ENCODE measurements at regions not wholly inside any gene's neighbourhood (a gene's known extent, or its start where the extent isn't known, plus 50 kb on each side); places are given as distances from the start of the nearest gene placed in this dataset.

DNA sequence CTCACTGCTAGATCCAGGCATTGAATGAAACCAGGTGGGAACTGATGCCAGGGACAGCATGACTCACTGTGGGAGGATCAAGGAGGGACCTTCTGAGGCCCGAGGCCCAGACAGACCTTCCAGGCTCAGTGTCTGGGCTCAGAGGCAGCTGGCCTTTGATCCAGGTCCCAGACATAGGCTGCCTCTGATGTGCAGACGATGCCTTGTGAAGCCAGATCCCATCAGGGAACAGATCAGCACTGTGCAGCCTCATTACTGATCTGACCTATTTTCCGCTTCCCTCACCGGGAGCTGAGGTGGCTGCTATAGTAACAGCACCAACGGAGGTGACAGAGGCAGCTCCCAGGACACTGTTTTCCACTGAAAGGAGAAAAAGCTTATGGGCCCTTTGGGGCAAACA lies 399.5 kb downstream of the MATN1 start:
- Histone ChIP-seq H3K4me3 (no peak overlapping the region), H3K9me3 (no peaks in the 10 kb centered on the region), H3K4me1 (ENCODE audit: low read depth) (no peaks in the 10 kb centered on the region), H3K36me3 (ENCODE audit: low read depth) (no peaks in the 10 kb centered on the region)
- intact Hi-C loops (cut with DNase I, micrococcal nuclease) = no loop called here
- ATAC-seq (no peak), DNase-seq (no peak)
- TF ChIP-seq CTCF (IDR thresholded peaks at IDR 0.05) = no peak

DNA sequence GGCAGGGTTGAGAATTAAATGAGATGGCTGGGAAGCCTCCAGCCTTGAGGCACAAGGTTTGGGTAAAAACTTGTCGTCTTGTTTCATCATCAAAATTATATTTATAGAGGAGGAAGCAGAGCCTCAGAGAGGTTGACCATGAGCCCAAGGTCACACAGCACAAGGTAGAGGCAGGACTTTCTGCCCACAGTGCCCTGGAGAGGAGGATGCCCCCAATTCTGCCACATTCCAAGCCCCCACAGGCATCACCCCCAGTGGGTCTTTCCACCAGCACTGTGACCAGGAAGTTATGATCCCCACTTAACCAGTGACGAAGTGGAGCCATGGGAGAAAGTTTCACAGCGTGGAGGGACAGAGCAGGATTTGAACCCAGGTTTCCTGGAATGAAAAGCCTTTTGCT lies 400.0 kb downstream of the MATN1 start:
- ATAC-seq = no peak
- Histone ChIP-seq H3K9me3 (no peaks in the 10 kb centered on the region), H3K36me3 (ENCODE audit: low read depth) (no peaks in the 10 kb centered on the region), H3K4me1 (ENCODE audit: low read depth) (no peaks in the 10 kb centered on the region), H3K4me3 (no peak overlapping the region)
- no peak for TF ChIP-seq CTCF (IDR thresholded peaks at IDR 0.05)
- DNase-seq = no peak
- intact Hi-C loops (cut with DNase I, micrococcal nuclease) = no loop called here

DNA sequence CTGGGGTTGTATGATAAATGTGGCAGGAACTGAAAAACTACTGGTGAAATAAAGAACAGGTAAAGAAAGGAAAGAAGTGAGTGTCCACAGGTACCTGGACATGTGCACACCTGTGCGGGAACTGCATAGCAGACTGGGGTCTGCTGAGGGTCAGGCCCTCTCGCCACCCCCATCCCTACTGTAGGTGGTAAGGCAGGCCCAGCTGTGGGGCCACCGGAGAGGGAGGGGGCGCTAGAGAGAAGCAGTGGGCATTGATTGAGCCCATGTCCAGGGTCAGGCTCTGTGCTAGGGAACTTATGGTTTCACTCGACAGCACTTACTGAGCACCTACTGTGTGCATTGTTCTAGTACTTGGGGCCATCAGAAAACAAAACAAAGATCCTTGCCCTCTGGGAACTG lies 400.5 kb downstream of the MATN1 start:
- no peak overlapping the region for H3K4me3 ChIP-seq
- no peak for TF ChIP-seq CTCF (IDR thresholded peaks at IDR 0.05)
- H3K9me3 ChIP-seq = no peaks in the 10 kb centered on the region
- DNase-seq = no peak
- no peaks in the 10 kb centered on the region for H3K4me1 ChIP-seq (ENCODE audit: low read depth)
- no peaks in the 10 kb centered on the region for H3K36me3 ChIP-seq (ENCODE audit: low read depth)
- intact Hi-C loops (cut with DNase I, micrococcal nuclease) = no loop called here
- no peak for ATAC-seq

GRCh38 chr1:30321996-30322858 lies 401.2 kb downstream of the MATN1 start:
- no peak for ATAC-seq
- no peaks in the 10 kb centered on the region for H3K4me1 ChIP-seq (ENCODE audit: low read depth)
- H3K4me3 ChIP-seq = no peak overlapping the region
- TF ChIP-seq CTCF (IDR thresholded peaks at IDR 0.05) = no peak
- intact Hi-C loops (cut with DNase I, micrococcal nuclease) = no loop called here
- no peak for DNase-seq
- no peaks in the 10 kb centered on the region for H3K9me3 ChIP-seq
- H3K36me3 ChIP-seq (ENCODE audit: low read depth) = no peaks in the 10 kb centered on the region

DNA sequence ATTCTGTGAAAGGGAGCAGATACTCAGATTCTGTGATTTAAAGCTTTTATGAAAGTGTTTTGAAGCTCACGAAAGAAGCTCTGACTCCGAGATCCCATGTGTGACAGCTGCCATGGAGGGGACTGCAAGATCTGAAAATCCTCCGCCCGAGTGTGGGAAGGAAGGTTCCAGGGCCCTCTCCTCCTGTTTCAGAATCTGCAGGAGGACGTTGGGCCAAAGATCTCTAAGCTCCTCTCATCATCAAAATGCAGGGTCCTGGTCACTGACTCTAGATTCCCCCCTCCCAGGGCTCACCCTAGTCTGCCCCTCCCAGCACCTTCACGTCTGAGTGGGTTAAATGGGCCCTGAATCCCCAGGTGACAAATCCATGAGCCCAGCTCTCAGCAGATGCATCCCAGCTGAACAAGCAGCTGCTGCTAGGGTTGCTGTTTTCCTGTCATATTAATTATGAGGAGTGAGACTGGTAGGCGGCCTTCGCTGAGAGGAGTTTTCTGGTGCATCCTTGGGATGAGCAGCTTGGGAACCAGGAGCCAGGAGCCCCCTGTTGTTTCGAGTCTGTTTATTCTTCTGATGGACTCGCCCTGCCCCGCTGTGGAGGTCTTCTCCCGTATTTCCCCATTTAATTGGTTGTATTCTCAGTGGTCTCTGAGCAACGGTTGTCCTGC lies 402.0 kb downstream of the MATN1 start:
- DNase-seq (no peak), ATAC-seq (no peak)
- H3K4me3 ChIP-seq = no peak overlapping the region
- intact Hi-C loops (cut with DNase I, micrococcal nuclease) = no loop called here
- no peak for TF ChIP-seq CTCF (IDR thresholded peaks at IDR 0.05)
- no peaks in the 10 kb centered on the region for H3K9me3 ChIP-seq
- H3K4me1 ChIP-seq (ENCODE audit: low read depth) = no peaks in the 10 kb centered on the region
- H3K36me3 ChIP-seq (ENCODE audit: low read depth) = no peaks in the 10 kb centered on the region

All from mucosa of descending colon (tissue), 3 donors.